HEK293 (cell line): ENCODE measurements at regions not wholly inside any gene's neighbourhood (a gene's known extent, or its start where the extent isn't known, plus 50 kb on each side); places are given as distances from the start of the nearest gene placed in this dataset.

ENCODE experiments used
- CTCF ChIA-PET: fragments of 350-600 bp; formaldehyde crosslinking; extraction: SDS; loops from one replicate; lab custom pipeline; 2021; ENCODE audit warnings: antibody characterized with exemption; lab: Yijun Ruan, JAX
- POLR2A ChIA-PET: fragments of 300-600 bp; formaldehyde crosslinking; extraction: SDS; loops from one replicate; lab custom pipeline; 2020; ENCODE audit warnings: antibody characterized with exemption, inconsistent platforms; lab: Yijun Ruan, JAX
- H3K27ac ChIP-seq: fragments of 200-500 bp; sonication (Bioruptor generic); 2 replicates; pipeline ENCODE4 v1.5.1; 2014; ENCODE audit warnings: low read depth, low read length, control low read depth, inconsistent platforms; ENCODE audit errors: extremely low read depth
- H3K36me3 ChIP-seq, 2 experiments: fragments of 200-500 bp in 1 of 2; sonication (Bioruptor generic) in 1 of 2; 1 replicate in 1 of 2; 2 replicates in 1 of 2; pipeline ENCODE4 v1.5.1; 2014 to 2017; ENCODE audit warnings: inconsistent platforms in 2 of 2, low read length in 2 of 2; ENCODE audit not compliant: control insufficient read depth in 2 of 2, insufficient read depth in 1 of 2
- H3K4me1 ChIP-seq: fragments of 200-500 bp; sonication (Bioruptor generic); 2 replicates; pipeline ENCODE4 v1.5.1; 2014; ENCODE audit warnings: mild to moderate bottlenecking, low read length, inconsistent platforms; ENCODE audit not compliant: control insufficient read depth, insufficient read depth
- H3K4me3 ChIP-seq: 2 replicates; pipeline ENCODE4 v1.5.1; 2011; ENCODE audit warnings: low read depth, mild to moderate bottlenecking, control low read depth, low read length, moderate library complexity
- H3K9me3 ChIP-seq: fragments of 200-500 bp; sonication (Bioruptor generic); 2 replicates; pipeline ENCODE4 v1.5.1; 2014; ENCODE audit warnings: low read depth, low read length, inconsistent platforms; ENCODE audit not compliant: control insufficient read depth, insufficient read depth
- GLIS2 ChIP-seq: fragments of 450-650 bp; formaldehyde crosslinking; IDR thresholded peaks from 2 replicates; pipeline ENCODE4 v1.5.1; 2016; ENCODE audit warnings: missing biosample characterization, missing genetic modification characterization
- MZF1 ChIP-seq: fragments of 450-650 bp; formaldehyde crosslinking; IDR thresholded peaks from 2 replicates; pipeline ENCODE4 v1.5.1; 2017; ENCODE audit warnings: missing biosample characterization, missing genetic modification characterization, borderline replicate concordance
- SALL2 ChIP-seq: fragments of 450-650 bp; formaldehyde crosslinking; IDR thresholded peaks from 2 replicates; pipeline ENCODE4 v1.5.0; 2017; ENCODE audit warnings: missing biosample characterization, mild to moderate bottlenecking, missing genetic modification characterization, borderline replicate concordance
- SCRT2 ChIP-seq: fragments of 450-650 bp; formaldehyde crosslinking; IDR thresholded peaks from 2 replicates; pipeline ENCODE4 v1.5.1; 2016; ENCODE audit warnings: missing biosample characterization, missing genetic modification characterization
- ZEB2 ChIP-seq: fragments of 450-650 bp; formaldehyde crosslinking; IDR thresholded peaks from 2 replicates; pipeline ENCODE4 v1.5.1; 2016; ENCODE audit warnings: missing biosample characterization, missing genetic modification characterization
- ZFP41 ChIP-seq: fragments of 450-650 bp; formaldehyde crosslinking; IDR thresholded peaks from 2 replicates; pipeline ENCODE4 v1.5.1; 2016; ENCODE audit warnings: missing biosample characterization, missing genetic modification characterization, borderline replicate concordance
- ZNF10 ChIP-seq: fragments of 450-650 bp; formaldehyde crosslinking; IDR thresholded peaks from 2 replicates; pipeline ENCODE4 v1.5.1; 2017; ENCODE audit warnings: missing biosample characterization, missing genetic modification characterization
- ZNF112 ChIP-seq: fragments of 450-650 bp; formaldehyde crosslinking; IDR thresholded peaks from 2 replicates; pipeline ENCODE4 v1.5.0; 2017; ENCODE audit warnings: missing biosample characterization, missing genetic modification characterization
- ZNF157 ChIP-seq: fragments of 450-650 bp; formaldehyde crosslinking; IDR thresholded peaks from 2 replicates; pipeline ENCODE4 v1.5.1; 2016; ENCODE audit warnings: missing biosample characterization, missing genetic modification characterization
- ZNF2 ChIP-seq: fragments of 450-650 bp; formaldehyde crosslinking; IDR thresholded peaks from 2 replicates; pipeline ENCODE4 v1.5.1; 2016; ENCODE audit warnings: missing biosample characterization, missing genetic modification characterization
- ZNF221 ChIP-seq: fragments of 450-650 bp; formaldehyde crosslinking; IDR thresholded peaks from 2 replicates; pipeline ENCODE4 v1.5.1; 2017; ENCODE audit warnings: missing biosample characterization, missing genetic modification characterization, borderline replicate concordance
- ZNF223 ChIP-seq: fragments of 450-650 bp; formaldehyde crosslinking; IDR thresholded peaks from 2 replicates; pipeline ENCODE4 v1.5.1; 2016; ENCODE audit warnings: missing biosample characterization, missing genetic modification characterization
- ZNF266 ChIP-seq: fragments of 450-650 bp; formaldehyde crosslinking; IDR thresholded peaks from 2 replicates; pipeline ENCODE4 v1.5.1; 2016; ENCODE audit warnings: missing biosample characterization, missing genetic modification characterization, low read depth
- ZNF341 ChIP-seq: fragments of 450-650 bp; formaldehyde crosslinking; IDR thresholded peaks from 2 replicates; pipeline ENCODE4; 2016; ENCODE audit warnings: low read depth, missing biosample characterization, missing genetic modification characterization
- ZNF394 ChIP-seq: fragments of 450-650 bp; formaldehyde crosslinking; IDR thresholded peaks from 2 replicates; pipeline ENCODE4 v1.5.1; 2016; ENCODE audit warnings: missing biosample characterization, missing genetic modification characterization, mild to moderate bottlenecking, moderate library complexity, borderline replicate concordance
- ZNF548 ChIP-seq: fragments of 450-650 bp; formaldehyde crosslinking; IDR thresholded peaks from 2 replicates; pipeline ENCODE4 v1.5.1; 2016; ENCODE audit warnings: missing biosample characterization, missing genetic modification characterization
- ZNF658 ChIP-seq: fragments of 450-650 bp; formaldehyde crosslinking; IDR thresholded peaks from 2 replicates; pipeline ENCODE4; 2016; ENCODE audit warnings: missing biosample characterization, missing genetic modification characterization
- ZNF707 ChIP-seq: fragments of 450-650 bp; formaldehyde crosslinking; IDR thresholded peaks from 2 replicates; pipeline ENCODE4 v1.5.1; 2016; ENCODE audit warnings: missing biosample characterization, missing genetic modification characterization
- ZNF791 ChIP-seq: fragments of 450-650 bp; formaldehyde crosslinking; IDR thresholded peaks from 2 replicates; pipeline ENCODE4 v1.5.1; 2016; ENCODE audit warnings: missing biosample characterization, missing genetic modification characterization
- ZSCAN30 ChIP-seq: fragments of 450-650 bp; IDR thresholded peaks from 2 replicates; pipeline ENCODE4 v1.5.1; 2018; ENCODE audit warnings: missing biosample characterization, mild to moderate bottlenecking, missing genetic modification characterization, moderate library complexity
- TF ChIP-seq, protein P1 (sequence below): fragments of 450-650 bp; formaldehyde crosslinking; IDR thresholded peaks from 2 replicates; pipeline ENCODE4 v1.5.1; 2016; ENCODE audit warnings: missing biosample characterization, missing genetic modification characterization, low read depth
- TF ChIP-seq, protein P2 (sequence below): fragments of 450-650 bp; formaldehyde crosslinking; IDR thresholded peaks from 2 replicates; pipeline ENCODE4 v1.5.1; 2017; ENCODE audit warnings: missing biosample characterization, missing genetic modification characterization
- TF ChIP-seq, protein P3 (sequence below): fragments of 450-650 bp; formaldehyde crosslinking; IDR thresholded peaks from 2 replicates; pipeline ENCODE4 v1.5.1; 2017; ENCODE audit warnings: missing biosample characterization, mild to moderate bottlenecking, missing genetic modification characterization, moderate library complexity
- TF ChIP-seq, protein P4 (sequence below): IDR thresholded peaks from 2 replicates; pipeline ENCODE4 v1.6.1; 2011; ENCODE audit warnings: mild to moderate bottlenecking, low read depth, low read length, borderline replicate concordance

DNA sequence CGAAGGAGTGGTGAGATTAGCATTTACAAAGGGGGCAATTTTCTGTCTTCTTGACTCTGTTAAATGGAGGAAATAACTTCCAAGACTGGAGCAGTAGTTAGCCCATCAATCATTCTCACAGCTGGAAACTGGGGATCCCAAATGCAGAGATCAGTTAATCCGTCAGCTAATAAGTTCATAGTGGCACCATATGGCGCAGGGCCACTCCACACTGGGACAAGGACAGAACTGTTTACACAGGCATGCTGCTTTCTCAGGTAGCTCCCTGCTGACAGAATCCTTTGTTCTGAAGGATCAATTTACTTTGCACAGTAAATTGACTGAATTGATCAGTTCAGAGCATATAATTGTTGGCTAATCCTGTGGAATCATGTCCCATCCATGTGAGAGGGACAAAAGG, 395.7 kb downstream of the TMEM161B start (continued):
- no peak for TF ChIP-seq ZNF223 (tag by site-specific recombination)
- TF ChIP-seq ZFP41 (tag by site-specific recombination) = no peak
- no peak for TF ChIP-seq ZEB2 (tag by site-specific recombination)
- TF ChIP-seq ZNF157 (tag by site-specific recombination) = no peak
- TF ChIP-seq, all 188 proteins: peak for 0

DNA sequence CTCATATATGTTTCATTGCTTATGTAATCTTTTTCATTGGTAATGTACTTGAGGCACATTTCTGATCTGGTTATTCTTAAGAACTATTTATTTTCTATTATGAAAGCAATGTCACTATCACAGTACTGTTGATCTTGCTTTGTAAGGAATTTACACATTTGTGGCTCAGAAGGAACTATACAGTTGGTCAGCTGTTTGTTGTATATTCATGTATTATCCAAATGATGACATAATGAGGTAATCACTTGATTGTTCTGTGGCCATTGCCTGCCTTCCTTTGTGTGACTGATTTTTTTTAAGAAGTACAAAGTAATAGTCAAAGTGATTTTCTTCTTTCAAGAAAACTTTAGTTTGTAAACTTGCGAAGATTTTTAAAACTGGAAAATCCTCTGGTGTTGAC, 399.9 kb downstream of the TMEM161B start:
- Histone ChIP-seq H3K27ac (no peak overlapping the region), H3K9me3 (no peaks in the 10 kb centered on the region), H3K4me3 (no peak overlapping the region), H3K36me3 (no peaks in the 10 kb centered on the region), H3K4me1 (no peaks in the 10 kb centered on the region)
- ChIA-PET CTCF (no interaction called here), POLR2A (no interaction called here)
- TF ChIP-seq, protein P1, sequence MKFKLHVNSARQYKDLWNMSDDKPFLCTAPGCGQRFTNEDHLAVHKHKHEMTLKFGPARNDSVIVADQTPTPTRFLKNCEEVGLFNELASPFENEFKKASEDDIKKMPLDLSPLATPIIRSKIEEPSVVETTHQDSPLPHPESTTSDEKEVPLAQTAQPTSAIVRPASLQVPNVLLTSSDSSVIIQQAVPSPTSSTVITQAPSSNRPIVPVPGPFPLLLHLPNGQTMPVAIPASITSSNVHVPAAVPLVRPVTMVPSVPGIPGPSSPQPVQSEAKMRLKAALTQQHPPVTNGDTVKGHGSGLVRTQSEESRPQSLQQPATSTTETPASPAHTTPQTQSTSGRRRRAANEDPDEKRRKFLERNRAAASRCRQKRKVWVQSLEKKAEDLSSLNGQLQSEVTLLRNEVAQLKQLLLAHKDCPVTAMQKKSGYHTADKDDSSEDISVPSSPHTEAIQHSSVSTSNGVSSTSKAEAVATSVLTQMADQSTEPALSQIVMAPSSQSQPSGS (tag by site-specific recombination) = peak; percentile 77
- no peak for TF ChIP-seq ZNF791 (tag by site-specific recombination)

DNA sequence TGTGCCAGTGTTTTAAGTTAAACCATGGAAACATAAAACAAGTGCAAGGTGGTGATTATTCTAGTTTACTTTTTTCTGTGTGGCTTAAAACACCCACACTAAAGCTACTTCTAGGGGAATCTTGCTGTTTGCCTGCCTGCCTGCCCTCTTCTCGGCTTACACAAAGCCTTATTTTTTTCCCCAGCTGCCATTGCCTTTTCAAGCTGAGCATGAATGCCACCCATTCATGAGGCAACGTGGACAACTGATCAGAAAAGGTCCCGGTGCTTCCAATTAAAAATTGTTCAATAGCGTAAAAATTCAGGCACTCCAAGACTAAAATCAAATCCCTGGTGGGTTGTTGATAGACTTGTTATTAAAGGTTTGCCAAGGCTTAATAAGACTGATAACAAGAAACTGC, 401.4 kb downstream of the TMEM161B start:
- ChIA-PET POLR2A (interaction anchor here (0.6 kb wide), 1 partner anchor 122 kb away, joined by 4 read pairs; no protein-coding TSS in a partner anchor), CTCF (no interaction called here)
- Histone ChIP-seq H3K27ac (no peak overlapping the region), H3K4me1 (no peaks in the 10 kb centered on the region), H3K4me3 (no peak overlapping the region), H3K9me3 (no peaks in the 10 kb centered on the region), H3K36me3 (no peaks in the 10 kb centered on the region)
- TF ChIP-seq MZF1 (tag by site-specific recombination) (no peak), GLIS2 (tag by site-specific recombination) (no peak), ZNF10 (tag by site-specific recombination) (no peak)

DNA sequence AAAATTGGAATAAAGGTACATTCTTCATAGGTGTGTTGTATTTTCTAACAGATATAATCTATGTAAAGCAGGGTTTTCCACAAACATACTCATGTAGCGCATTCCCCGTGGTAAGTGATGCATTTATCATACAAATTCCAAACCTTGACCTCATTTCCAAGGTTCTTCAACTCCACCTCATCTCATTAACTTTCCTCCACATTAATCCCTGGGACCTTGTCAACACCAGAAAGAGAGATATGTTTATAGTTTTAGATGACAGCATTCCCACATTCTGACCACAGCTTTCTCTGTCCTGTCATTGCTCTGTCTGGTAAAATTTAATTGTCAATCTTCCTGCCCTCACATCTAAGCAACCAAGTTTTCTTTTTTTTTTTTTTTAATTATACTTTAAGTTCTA, 415.1 kb downstream of the TMEM161B start:
- no peaks in the 10 kb centered on the region for H3K9me3 ChIP-seq
- H3K27ac ChIP-seq = no peak overlapping the region
- no peaks in the 10 kb centered on the region for H3K36me3 ChIP-seq
- CTCF ChIA-PET = interaction anchor here (0.6 kb wide), 1 partner anchor 26 kb away, joined by 5 read pairs; no protein-coding TSS in a partner anchor
- POLR2A ChIA-PET = no interaction called here
- no peak overlapping the region for H3K4me3 ChIP-seq
- peaks cover 16% of the 10 kb centered on the region; the same call in 1 of the 2 replicates for H3K4me1 ChIP-seq
- TF ChIP-seq ZNF658 (tag by site-specific recombination) = no peak
- no peak for TF ChIP-seq ZSCAN30 (tag by site-specific recombination)
- TF ChIP-seq ZNF548 (tag by site-specific recombination) = no peak
- TF ChIP-seq ZNF266 (tag by site-specific recombination) = no peak
- TF ChIP-seq ZNF341 (tag by site-specific recombination) = no peak
- no peak for TF ChIP-seq ZNF112 (tag by site-specific recombination)
- TF ChIP-seq ZNF221 (tag by site-specific recombination) = no peak
- no peak for TF ChIP-seq ZNF2 (tag by site-specific recombination)
- TF ChIP-seq, protein P2, sequence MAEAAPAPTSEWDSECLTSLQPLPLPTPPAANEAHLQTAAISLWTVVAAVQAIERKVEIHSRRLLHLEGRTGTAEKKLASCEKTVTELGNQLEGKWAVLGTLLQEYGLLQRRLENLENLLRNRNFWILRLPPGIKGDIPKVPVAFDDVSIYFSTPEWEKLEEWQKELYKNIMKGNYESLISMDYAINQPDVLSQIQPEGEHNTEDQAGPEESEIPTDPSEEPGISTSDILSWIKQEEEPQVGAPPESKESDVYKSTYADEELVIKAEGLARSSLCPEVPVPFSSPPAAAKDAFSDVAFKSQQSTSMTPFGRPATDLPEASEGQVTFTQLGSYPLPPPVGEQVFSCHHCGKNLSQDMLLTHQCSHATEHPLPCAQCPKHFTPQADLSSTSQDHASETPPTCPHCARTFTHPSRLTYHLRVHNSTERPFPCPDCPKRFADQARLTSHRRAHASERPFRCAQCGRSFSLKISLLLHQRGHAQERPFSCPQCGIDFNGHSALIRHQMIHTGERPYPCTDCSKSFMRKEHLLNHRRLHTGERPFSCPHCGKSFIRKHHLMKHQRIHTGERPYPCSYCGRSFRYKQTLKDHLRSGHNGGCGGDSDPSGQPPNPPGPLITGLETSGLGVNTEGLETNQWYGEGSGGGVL (tag by site-specific recombination) = no peak
- TF ChIP-seq, protein P3, sequence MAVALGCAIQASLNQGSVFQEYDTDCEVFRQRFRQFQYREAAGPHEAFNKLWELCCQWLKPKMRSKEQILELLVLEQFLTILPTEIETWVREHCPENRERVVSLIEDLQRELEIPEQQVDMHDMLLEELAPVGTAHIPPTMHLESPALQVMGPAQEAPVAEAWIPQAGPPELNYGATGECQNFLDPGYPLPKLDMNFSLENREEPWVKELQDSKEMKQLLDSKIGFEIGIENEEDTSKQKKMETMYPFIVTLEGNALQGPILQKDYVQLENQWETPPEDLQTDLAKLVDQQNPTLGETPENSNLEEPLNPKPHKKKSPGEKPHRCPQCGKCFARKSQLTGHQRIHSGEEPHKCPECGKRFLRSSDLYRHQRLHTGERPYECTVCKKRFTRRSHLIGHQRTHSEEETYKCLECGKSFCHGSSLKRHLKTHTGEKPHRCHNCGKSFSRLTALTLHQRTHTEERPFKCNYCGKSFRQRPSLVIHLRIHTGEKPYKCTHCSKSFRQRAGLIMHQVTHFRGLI (tag by site-specific recombination) = no peak
- no peak for TF ChIP-seq SCRT2 (tag by site-specific recombination)
- TF ChIP-seq ZNF707 (tag by site-specific recombination) = no peak
- no peak for TF ChIP-seq SALL2
- TF ChIP-seq ZNF394 (tag by site-specific recombination) = no peak
- TF ChIP-seq, protein P4, sequence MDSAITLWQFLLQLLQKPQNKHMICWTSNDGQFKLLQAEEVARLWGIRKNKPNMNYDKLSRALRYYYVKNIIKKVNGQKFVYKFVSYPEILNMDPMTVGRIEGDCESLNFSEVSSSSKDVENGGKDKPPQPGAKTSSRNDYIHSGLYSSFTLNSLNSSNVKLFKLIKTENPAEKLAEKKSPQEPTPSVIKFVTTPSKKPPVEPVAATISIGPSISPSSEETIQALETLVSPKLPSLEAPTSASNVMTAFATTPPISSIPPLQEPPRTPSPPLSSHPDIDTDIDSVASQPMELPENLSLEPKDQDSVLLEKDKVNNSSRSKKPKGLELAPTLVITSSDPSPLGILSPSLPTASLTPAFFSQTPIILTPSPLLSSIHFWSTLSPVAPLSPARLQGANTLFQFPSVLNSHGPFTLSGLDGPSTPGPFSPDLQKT = no peak
